ENCODE measurements at regions not wholly inside any gene's neighbourhood (a gene's known extent, or its start where the extent isn't known, plus 50 kb on each side); places are given as distances from the start of the nearest gene placed in this dataset.

GRCh38 chr5:56376128-56376527 is 143.0 kb upstream of the ANKRD55 start:
- no peak for TF ChIP-seq POLR2A (IDR thresholded peaks at IDR 0.05)
- no peak for TF ChIP-seq CTCF (IDR thresholded peaks at IDR 0.05)

Measured in prostate gland (tissue), 2 donors.